ENCODE measurements at regions not wholly inside any gene's neighbourhood (a gene's known extent, or its start where the extent isn't known, plus 50 kb on each side); places are given as distances from the start of the nearest gene placed in this dataset.
A peak's percentile ranks its signal among the peaks of the same experiment; 100 is the strongest.
"Not testable (repeated sequence)": the region's sequence is repeated elsewhere in the genome, so short reads cannot be mapped to it uniquely, and the experiment has no call there.

GRCh38 chr2:144673456-144673855, 153.5 kb upstream of the ZEB2 start:
- DNase-seq = no peak

- DNase-seq = no peak
These were observed 152.0 kb upstream of the ZEB2 start for GRCh38 chr2:144671695-144672455.

- no peak for DNase-seq
These were observed 150.8 kb upstream of the ZEB2 start for GRCh38 chr2:144670738-144671137.

- DNase-seq = no peak
These were observed 150.2 kb upstream of the ZEB2 start for GRCh38 chr2:144670080-144670479.

GRCh38 chr2:144669196-144669987, 149.5 kb upstream of the ZEB2 start:
- no peak for DNase-seq

- no peak for DNase-seq
These were observed 148.7 kb upstream of the ZEB2 start for GRCh38 chr2:144668493-144669110.

- DNase-seq = no peak
These were observed 146.1 kb upstream of the ZEB2 start for GRCh38 chr2:144666032-144666431.

GRCh38 chr2:144663207-144663606, 143.3 kb upstream of the ZEB2 start:
- no peak for DNase-seq

- no peak for DNase-seq
These were observed 140.8 kb upstream of the ZEB2 start for GRCh38 chr2:144660518-144661316.

GRCh38 chr2:144659731-144660275, 139.9 kb upstream of the ZEB2 start:
- DNase-seq = peak; percentile 29

GRCh38 chr2:144654523-144654922, 134.6 kb upstream of the ZEB2 start:
- no peak for DNase-seq

- no peak for DNase-seq
These were observed 131.0 kb upstream of the ZEB2 start for GRCh38 chr2:144650907-144651306.

- DNase-seq = no peak
These were observed 129.0 kb upstream of the ZEB2 start for GRCh38 chr2:144648837-144649465.

GRCh38 chr2:144645083-144645778, 125.3 kb upstream of the ZEB2 start:
- no peak for DNase-seq

- DNase-seq = no peak
These were observed 124.6 kb upstream of the ZEB2 start for GRCh38 chr2:144644549-144644948.

- DNase-seq = no peak
These were observed 123.8 kb upstream of the ZEB2 start for GRCh38 chr2:144643537-144644336.

GRCh38 chr2:144642856-144643255, 122.9 kb upstream of the ZEB2 start:
- no peak for DNase-seq

GRCh38 chr2:144642131-144642530, 122.2 kb upstream of the ZEB2 start:
- DNase-seq = no peak

- DNase-seq = not testable (repeated sequence)
These were observed 118.3 kb upstream of the ZEB2 start for GRCh38 chr2:144638250-144638649.

GRCh38 chr2:144636860-144637259, 116.9 kb upstream of the ZEB2 start:
- DNase-seq = not testable (repeated sequence)

- DNase-seq = no peak
These were observed 112.9 kb upstream of the ZEB2 start for GRCh38 chr2:144632809-144633208.

Data from activated T-cell treated with anti-CD3 and anti-CD28 coated beads, Interleukin-2, amount 50 U/mL, for 1 hour (primary cell).